HG03521 (cell line): ENCODE measurements at regions not wholly inside any gene's neighbourhood (a gene's known extent, or its start where the extent isn't known, plus 50 kb on each side); places are given as distances from the start of the nearest gene placed in this dataset.
"Not testable (repeated sequence)": the region's sequence is repeated elsewhere in the genome, so short reads cannot be mapped to it uniquely, and the experiment has no call there.

Source experiments
- ATAC-seq: cut with Tn5 transposase; IDR thresholded peaks from one replicate; pipeline ENCODE4 v1.9.1; 2021; ENCODE audit warnings: mild to moderate bottlenecking, moderate library complexity; ENCODE audit not compliant: unreplicated experiment

DNA sequence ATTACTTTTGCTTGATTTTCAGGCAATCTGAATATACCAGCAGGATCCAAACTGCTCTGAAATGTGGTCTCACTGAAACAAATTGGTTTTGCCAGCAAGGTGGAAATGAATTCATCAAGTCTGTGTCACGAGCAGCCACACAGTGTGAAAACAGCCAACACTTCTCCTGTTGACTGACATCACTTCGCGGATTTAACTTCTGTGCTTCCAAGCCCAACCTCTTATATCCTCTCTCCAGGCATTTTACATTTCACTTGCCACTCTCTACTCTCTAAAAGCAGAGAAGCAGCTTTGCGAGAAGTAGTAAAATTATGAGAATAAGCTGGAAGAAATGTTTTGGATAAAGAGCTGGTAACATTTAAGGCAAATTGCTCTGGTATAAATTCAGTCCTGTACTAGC is 106.1 kb upstream of the FRG1 start:
- no peak for ATAC-seq

DNA sequence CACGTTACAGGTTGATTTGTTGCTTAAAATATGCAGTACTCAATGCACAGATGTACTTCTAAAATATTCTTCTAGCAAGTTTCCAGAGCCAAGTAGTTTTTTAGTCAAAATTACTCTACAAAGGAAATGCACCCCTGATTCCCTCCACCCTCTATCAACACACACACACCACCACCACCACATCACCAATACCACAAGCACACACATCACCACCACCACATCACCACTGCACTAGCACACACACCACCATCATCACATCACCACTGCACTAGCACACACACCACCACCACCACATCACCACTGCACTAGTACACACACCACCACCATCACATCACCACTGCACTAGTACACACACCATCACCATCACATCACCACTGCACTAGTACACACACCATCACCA is 105.2 kb upstream of the FRG1 start:
- no peak for ATAC-seq

DNA sequence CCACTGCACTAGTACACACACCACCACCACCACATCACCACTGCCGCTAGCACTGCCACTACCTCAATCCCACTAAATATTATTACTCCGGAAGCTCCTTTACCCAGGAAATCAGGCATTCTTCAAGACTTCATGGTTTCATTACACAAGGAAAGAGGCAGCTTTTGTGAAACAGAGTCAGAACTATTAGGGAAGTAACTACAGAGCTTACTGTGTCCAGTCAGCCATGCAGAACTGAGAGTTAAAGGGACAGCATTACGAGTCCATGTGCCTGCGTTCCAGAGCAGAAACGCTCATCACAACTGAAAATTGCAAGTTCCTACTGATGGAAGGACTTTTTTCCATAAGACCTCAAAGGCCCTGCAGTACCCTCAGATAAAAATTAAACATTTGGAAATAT is 103.2 kb upstream of the FRG1 start:
- no peak for ATAC-seq

DNA sequence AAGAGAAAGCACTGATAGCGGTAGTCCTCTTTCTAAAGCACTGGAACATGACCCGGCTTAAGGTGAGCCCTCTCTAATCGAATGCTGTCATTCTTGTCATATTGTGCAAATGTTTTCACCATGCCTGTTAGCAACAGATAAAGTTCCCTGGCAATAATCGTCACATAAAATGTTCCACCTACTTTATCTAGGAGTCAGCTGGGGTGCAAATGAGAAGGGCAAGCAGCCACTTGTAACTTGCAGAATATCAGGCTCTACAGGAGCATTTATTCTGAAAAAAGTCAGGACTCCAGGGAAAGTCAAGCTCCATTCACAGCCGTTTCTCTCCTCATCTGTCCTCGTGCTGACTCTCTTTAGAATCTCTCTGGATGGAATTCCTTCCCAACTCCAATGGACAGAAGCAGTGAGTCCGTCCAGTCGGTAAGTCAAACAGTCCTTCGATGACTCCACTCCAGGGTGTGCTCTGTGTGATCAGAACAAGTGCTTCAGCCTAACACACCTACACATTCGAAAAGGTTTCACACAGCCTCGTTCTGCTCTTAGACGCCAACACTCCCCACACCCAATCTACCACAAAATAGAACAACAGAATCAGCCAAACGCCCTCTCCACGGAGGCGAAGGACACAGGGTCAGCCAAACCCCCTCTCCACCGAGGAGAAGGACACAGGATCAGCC is 101.7 kb upstream of the FRG1 start:
- no peak for ATAC-seq

DNA sequence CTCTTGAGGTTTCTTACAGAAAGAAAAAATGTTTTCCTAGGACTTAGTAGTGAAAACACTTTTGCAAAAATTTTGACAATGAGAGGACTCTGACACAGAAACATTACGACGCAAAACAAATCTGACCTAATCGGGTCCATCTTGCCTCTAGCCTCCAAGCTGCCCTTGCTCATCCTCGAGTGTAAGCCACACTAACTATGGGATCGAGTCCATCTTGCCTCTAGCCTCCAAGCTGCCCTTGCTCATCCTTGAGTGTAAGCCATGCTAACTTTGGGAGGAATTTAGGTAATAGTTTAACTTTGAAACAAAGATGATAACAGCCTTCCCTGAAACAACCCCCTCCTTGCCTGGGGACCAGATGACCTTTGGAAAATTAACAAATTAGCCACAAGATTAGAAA is 100.3 kb upstream of the FRG1 start:
- no peak for ATAC-seq

- ATAC-seq = no peak
Measured at GRCh38 chr4:189843413-189844009, 97.2 kb upstream of the FRG1 start.

- no peak for ATAC-seq
Measured at GRCh38 chr4:189845145-189845846, 95.4 kb upstream of the FRG1 start.

GRCh38 chr4:189846094-189846493 is 94.6 kb upstream of the FRG1 start:
- ATAC-seq = not testable (repeated sequence)

GRCh38 chr4:189846608-189847007 is 94.1 kb upstream of the FRG1 start:
- not testable (repeated sequence) for ATAC-seq

- not testable (repeated sequence) for ATAC-seq
Measured at GRCh38 chr4:189848672-189849071, 92.0 kb upstream of the FRG1 start.

GRCh38 chr4:189850239-189850856 is 90.3 kb upstream of the FRG1 start:
- no peak for ATAC-seq

GRCh38 chr4:189858435-189858834 is 82.2 kb upstream of the FRG1 start:
- ATAC-seq = peak; percentile 66

GRCh38 chr4:189861101-189861500 is 79.6 kb upstream of the FRG1 start:
- no peak for ATAC-seq

DNA sequence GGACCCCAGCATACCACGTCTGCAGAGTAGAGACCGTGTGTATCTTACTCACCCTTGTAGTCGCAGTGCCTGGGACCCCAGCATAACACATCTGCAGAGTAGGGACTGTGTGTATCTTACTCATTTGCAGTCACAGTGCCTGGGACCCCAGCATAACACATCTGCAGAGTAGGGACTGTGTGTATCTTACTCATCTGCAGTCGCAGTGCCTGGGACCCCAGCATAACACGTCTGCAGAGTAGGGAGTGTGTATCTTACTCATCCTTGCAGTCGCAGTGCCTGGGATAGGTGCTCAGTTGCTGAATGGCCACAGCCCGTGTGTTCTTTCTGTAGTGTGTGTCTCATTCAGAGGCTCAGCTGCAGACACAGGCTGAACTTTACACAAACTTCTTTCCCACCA is 71.4 kb upstream of the FRG1 start:
- ATAC-seq = no peak

DNA sequence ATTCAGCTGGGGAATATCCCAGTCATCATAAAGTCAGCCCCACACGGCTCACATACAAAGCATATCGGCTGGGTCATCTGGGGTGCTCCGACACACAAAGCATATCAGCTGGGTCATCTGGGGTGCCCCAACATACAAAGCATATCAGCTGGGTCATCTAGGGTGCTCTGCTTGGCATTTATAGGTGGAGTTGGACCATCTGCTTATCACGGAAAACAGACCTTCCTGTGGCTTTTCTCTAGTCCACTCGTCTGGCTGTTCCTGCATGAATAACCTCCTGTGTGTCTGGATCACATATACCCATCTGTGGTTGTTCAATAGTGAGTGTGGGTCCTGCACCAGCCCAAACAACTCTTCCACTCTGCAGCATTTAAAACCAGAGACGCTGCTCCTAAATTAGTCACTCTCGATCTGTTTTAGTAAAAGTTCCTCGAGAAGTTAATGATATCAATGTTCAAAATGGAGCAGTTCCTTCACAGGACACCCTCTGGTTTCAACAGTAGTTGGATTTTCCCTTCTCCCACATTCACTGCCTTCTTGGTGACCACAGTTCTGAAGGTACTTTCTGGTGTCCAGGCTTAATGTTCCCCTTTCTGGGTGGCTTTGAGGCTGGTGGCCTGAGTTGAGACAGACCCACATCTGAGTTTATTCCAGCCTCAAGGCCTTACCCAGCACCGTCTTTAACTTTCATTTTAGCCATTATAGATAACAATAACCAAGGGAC is 70.0 kb upstream of the FRG1 start:
- ATAC-seq = no peak

- no peak for ATAC-seq
Measured at GRCh38 chr4:189874591-189874990, 66.1 kb upstream of the FRG1 start.

DNA sequence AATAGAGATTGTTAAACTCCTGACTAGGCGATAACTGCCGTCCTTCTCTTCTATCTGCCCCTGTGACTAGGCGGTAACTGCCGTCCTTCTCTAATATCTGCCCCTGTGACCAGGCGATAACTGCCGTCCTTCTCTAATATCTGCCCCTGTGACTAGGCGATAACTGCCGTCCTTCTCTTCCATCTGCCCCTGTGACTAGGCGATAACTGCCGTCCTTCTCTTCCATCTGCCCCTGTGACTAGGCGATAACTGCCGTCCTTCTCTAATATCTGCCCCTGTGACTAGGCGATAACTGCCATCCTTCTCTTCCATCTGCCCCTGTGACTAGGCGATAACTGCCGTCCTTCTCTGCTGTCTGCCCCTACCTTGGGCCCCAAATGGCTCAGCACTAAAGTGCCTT is 59.5 kb upstream of the FRG1 start:
- ATAC-seq = not testable (repeated sequence)

DNA sequence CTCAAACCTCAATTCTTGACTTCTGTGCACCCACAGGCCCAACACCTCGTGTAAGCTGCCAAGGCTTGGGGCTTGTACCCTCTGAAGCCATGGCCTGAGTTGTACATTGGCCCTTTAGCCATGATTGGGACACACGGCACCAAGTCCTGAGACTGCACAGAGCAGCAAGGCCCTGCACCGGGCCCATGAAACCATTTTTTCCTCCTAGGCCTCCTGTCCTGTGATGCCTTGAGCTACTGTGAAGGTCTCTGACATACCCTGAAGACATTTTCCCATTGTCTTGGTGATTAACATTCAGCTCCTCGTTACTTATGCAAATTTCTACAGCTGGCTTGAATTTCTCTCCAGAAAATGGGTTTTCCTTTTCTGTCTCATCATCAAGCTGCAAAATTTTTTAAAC is 52.3 kb upstream of the FRG1 start:
- not testable (repeated sequence) for ATAC-seq
